Adipocyte (in vitro differentiated cells): ENCODE measurements at regions not wholly inside any gene's neighbourhood (a gene's known extent, or its start where the extent isn't known, plus 50 kb on each side); places are given as distances from the start of the nearest gene placed in this dataset.
"Not testable (repeated sequence)": the region's sequence is repeated elsewhere in the genome, so short reads cannot be mapped to it uniquely, and the experiment has no call there.

Source experiments
- DNase-seq: peaks from one replicate; pipeline ENCODE4 v3.0.0-alpha.2; 2015; ENCODE audit warnings: low read depth
- H3K27me3 ChIP-seq: replicated peaks from 2 replicates; pipeline ENCODE4 v1.7.0; 2013; ENCODE audit warnings: mild to moderate bottlenecking, low read length, moderate library complexity; ENCODE audit not compliant: control insufficient read depth, insufficient read depth
- H3K36me3 ChIP-seq: 2 replicates; pipeline ENCODE4 v1.7.0; 2013; ENCODE audit warnings: low read length, mild to moderate bottlenecking, moderate library complexity; ENCODE audit not compliant: control insufficient read depth, insufficient read depth, severe bottlenecking
- H3K4me1 ChIP-seq: 2 replicates; pipeline ENCODE4 v1.7.0; 2013; ENCODE audit warnings: mild to moderate bottlenecking, low read length, moderate library complexity; ENCODE audit not compliant: control insufficient read depth, insufficient read depth
- H3K4me3 ChIP-seq: 2 replicates; pipeline ENCODE4 v1.7.0; 2013; ENCODE audit warnings: mild to moderate bottlenecking, low read length, moderate library complexity
- H3K9ac ChIP-seq: 2 replicates; pipeline ENCODE4 v1.7.0; 2013; ENCODE audit warnings: mild to moderate bottlenecking, low read length, moderate library complexity
- H3K9me3 ChIP-seq: 2 replicates; pipeline ENCODE4 v1.7.0; 2013; ENCODE audit warnings: mild to moderate bottlenecking, low read length, moderate library complexity; ENCODE audit not compliant: control insufficient read depth

DNA sequence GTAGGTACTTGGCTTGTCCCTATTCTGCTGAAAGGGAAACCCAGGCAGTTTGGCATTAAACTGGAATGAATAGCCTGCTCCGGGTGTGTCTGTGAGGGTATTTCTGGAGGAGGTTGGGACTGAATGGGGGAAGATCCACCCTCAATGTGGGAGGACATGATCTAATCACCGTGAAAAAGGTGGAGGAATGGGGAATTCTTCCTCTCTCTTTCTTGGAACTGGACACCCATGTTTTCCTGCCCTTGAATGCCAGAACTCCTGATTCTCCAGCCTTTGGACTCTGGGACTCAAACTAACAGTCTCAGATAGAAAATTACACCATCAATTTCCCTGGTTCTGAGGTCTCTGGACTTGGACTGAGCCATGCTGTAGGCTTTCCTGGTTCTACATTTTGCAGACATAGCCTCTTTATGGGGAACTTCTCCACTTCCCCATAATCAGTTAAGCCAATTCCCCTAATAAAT is 391.7 kb downstream of the EDEM1 start:
- Histone ChIP-seq H3K4me3 (no peak overlapping the region), H3K9me3 (peaks cover 4% of the 10 kb centered on the region), H3K36me3 (no peaks in the 10 kb centered on the region), H3K9ac (no peak overlapping the region), H3K4me1 (no peaks in the 10 kb centered on the region), H3K27me3 (no peaks in the 10 kb centered on the region)
- no peak for DNase-seq

GRCh38 chr3:5579946-5580345 is 392.4 kb downstream of the EDEM1 start:
- Histone ChIP-seq H3K4me1 (no peaks in the 10 kb centered on the region), H3K36me3 (no peaks in the 10 kb centered on the region), H3K9me3 (peaks cover 6% of the 10 kb centered on the region), H3K27me3 (no peaks in the 10 kb centered on the region), H3K4me3 (no peak overlapping the region), H3K9ac (no peak overlapping the region)
- no peak for DNase-seq

GRCh38 chr3:5580826-5581225 is 393.3 kb downstream of the EDEM1 start:
- no peaks in the 10 kb centered on the region for H3K27me3 ChIP-seq
- H3K4me3 ChIP-seq: no peak overlapping the region
- no peaks in the 10 kb centered on the region for H3K4me1 ChIP-seq
- no peaks in the 10 kb centered on the region for H3K36me3 ChIP-seq
- no peak overlapping the region for H3K9ac ChIP-seq
- H3K9me3 ChIP-seq: peaks cover 6% of the 10 kb centered on the region
- DNase-seq: no peak

DNA sequence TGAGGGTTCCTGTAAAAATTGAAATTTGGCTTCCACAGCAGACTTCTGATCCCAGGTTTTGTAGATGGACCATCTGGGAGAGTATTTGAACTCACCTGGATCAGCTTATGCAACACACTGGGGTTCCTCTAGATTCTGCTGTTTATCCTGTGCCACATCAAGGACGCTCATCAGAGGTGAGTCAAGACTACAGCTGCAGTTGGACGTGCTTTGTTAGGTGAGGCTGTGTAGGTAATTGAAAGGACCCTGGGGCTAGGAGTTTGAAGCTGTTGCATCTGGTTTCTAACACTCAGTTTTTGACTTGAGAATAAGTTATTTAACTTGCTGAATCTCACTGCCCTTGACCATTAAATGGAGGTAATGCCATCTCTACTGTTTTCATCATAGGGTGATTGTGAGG is 394.2 kb downstream of the EDEM1 start:
- Histone ChIP-seq H3K4me3 (no peak overlapping the region), H3K27me3 (no peaks in the 10 kb centered on the region), H3K4me1 (no peaks in the 10 kb centered on the region), H3K9me3 (peaks cover 6% of the 10 kb centered on the region), H3K9ac (no peak overlapping the region), H3K36me3 (no peaks in the 10 kb centered on the region)
- DNase-seq: no peak

GRCh38 chr3:5583920-5584319 is 396.4 kb downstream of the EDEM1 start:
- no peak for DNase-seq
- Histone ChIP-seq H3K27me3 (no peaks in the 10 kb centered on the region), H3K4me1 (no peaks in the 10 kb centered on the region), H3K9me3 (peaks cover 6% of the 10 kb centered on the region), H3K36me3 (no peaks in the 10 kb centered on the region), H3K9ac (no peak overlapping the region), H3K4me3 (no peak overlapping the region)

GRCh38 chr3:5585085-5585484 is 397.6 kb downstream of the EDEM1 start:
- Histone ChIP-seq H3K36me3 (no peaks in the 10 kb centered on the region), H3K4me1 (no peaks in the 10 kb centered on the region), H3K4me3 (no peak overlapping the region), H3K9me3 (peaks cover 6% of the 10 kb centered on the region), H3K9ac (no peak overlapping the region), H3K27me3 (no peaks in the 10 kb centered on the region)
- DNase-seq: no peak

DNA sequence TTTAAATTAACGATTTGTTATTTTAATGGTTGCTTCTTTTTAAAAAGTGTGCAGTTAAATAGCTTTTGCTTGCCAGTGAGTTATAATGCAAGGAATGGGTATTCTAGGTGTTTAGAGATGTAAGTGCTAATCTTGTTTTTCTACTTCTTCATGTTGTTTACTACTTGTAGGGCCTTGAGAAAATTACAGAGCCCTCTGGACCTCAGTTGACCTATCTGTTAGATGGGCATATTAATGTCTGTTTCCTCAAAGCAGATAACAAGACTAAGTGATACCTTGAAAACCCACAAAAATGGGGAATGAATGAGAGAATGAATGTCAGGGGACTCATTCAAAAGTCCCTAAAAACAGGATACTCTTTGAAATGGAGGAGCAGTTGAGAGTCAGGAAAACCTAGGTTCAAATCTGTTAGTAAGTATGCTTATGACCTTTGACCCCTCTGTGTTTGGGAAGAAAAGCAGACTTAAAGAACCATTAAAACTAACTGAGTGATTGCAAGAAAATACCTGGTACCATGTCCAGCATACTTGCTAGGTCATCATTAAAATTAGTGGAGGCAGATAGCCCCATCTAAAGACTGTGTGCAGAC is 419.5 kb downstream of the EDEM1 start:
- Histone ChIP-seq H3K4me3 (no peak overlapping the region), H3K9ac (no peak overlapping the region), H3K27me3 (no peaks in the 10 kb centered on the region), H3K4me1 (no peaks in the 10 kb centered on the region), H3K36me3 (no peaks in the 10 kb centered on the region), H3K9me3 (peaks cover 13% of the 10 kb centered on the region)
- DNase-seq: no peak

GRCh38 chr3:5607581-5607980 is 420.1 kb downstream of the EDEM1 start:
- no peaks in the 10 kb centered on the region for H3K4me1 ChIP-seq
- H3K27me3 ChIP-seq: no peaks in the 10 kb centered on the region
- no peak overlapping the region for H3K9ac ChIP-seq
- peaks cover 7% of the 10 kb centered on the region for H3K9me3 ChIP-seq
- H3K4me3 ChIP-seq: no peak overlapping the region
- H3K36me3 ChIP-seq: no peaks in the 10 kb centered on the region
- no peak for DNase-seq

GRCh38 chr3:5608971-5609370 is 421.5 kb downstream of the EDEM1 start:
- H3K4me1 ChIP-seq, H3K4me3 ChIP-seq, H3K9ac ChIP-seq, H3K9me3 ChIP-seq, H3K36me3 ChIP-seq, DNase-seq, H3K27me3 ChIP-seq: not testable (repeated sequence)

DNA sequence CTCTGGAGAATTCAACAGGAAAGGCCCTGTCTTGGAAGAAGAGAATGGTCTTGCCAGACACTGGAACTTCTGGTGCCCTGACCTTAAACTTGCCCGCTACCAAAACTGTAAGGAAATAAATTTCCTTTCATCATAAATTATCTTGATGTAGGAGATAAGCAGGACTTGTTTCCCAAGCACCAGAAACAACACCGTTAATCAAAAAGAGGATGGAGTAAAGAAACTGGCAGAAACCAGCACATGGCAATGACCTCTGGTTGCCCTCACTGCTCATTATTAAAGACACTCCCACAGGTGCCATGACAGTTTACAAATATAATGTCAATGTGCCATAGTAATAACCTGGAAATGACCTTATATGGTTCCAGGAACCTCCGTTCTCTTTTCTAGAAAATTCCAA is 426.1 kb downstream of the EDEM1 start:
- Histone ChIP-seq H3K4me1 (no peaks in the 10 kb centered on the region), H3K4me3 (no peak overlapping the region), H3K9me3 (no peaks in the 10 kb centered on the region), H3K9ac (no peak overlapping the region), H3K27me3 (no peaks in the 10 kb centered on the region), H3K36me3 (no peaks in the 10 kb centered on the region)
- no peak for DNase-seq

- Histone ChIP-seq H3K4me3 (no peak overlapping the region), H3K27me3 (no peaks in the 10 kb centered on the region), H3K4me1 (no peaks in the 10 kb centered on the region), H3K36me3 (no peaks in the 10 kb centered on the region), H3K9ac (no peak overlapping the region), H3K9me3 (peaks cover 4% of the 10 kb centered on the region)
- no peak for DNase-seq
Measured at GRCh38 chr3:5616873-5617272, 429.4 kb downstream of the EDEM1 start.

DNA sequence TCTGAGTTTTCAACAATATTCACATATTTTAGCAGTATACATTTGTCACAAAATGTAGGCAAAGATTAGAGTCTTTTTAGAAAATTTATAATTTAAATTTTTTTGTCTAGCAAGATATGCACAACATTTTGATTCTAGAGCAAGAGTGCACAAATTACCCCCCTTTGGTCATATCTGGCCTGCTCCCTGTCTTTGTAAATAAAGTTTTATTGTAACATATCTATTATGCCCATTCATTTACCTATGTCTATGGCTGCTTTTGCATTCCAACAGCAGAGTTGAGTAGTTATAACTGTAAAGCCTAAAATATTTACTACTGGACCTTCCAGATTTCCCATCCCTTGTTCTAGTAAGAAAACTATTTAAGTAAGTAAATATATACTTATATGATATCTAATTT is 430.7 kb downstream of the EDEM1 start:
- DNase-seq: no peak
- Histone ChIP-seq H3K9me3 (peaks cover 4% of the 10 kb centered on the region), H3K4me1 (no peaks in the 10 kb centered on the region), H3K27me3 (no peaks in the 10 kb centered on the region), H3K4me3 (no peak overlapping the region), H3K9ac (no peak overlapping the region), H3K36me3 (no peaks in the 10 kb centered on the region)
